ENCODE measurements at regions not wholly inside any gene's neighbourhood (a gene's known extent, or its start where the extent isn't known, plus 50 kb on each side); places are given as distances from the start of the nearest gene placed in this dataset.

DNA sequence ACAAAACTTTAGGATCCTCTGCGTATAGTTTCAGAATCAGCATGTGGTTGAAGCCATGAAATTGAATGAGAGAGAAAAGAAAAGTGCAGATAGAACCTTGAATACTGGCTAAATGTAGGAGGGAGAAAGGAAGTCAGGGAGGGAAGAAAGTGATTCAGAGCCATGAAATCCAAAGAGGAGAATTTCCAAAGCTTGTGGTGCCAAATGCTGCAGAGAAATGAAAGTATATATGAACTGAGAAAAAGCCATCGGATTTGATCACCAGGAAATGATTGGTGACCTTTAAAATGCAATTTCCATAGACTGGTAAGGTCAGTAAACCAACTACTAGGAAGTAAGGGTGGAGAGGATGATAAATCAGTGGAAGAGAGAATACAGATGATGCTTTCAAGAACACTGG, 142.3 kb downstream of the TFAP2A start:
- no peaks in the 10 kb centered on the region for H3K36me3 ChIP-seq (replicated peaks in 1 of 2; ENCODE audit: control insufficient read depth in 1 of 2, insufficient read depth in 2 of 2, low read length in 2 of 2)
- FAIRE-seq (no peak), ATAC-seq (no peak), DNase-seq (ENCODE audit: low spot score) (no peak)
- BruUV-seq (replicated peaks) = no TSS peak
- intact Hi-C loops (cut with micrococcal nuclease; ENCODE audit: unreplicated experiment) (no loop called here), in situ Hi-C loops (cut with HindIII; ENCODE audit: extremely low pct_ligation_motif_present, low pct_unique_long_range_greater_than_20kb) (no loop called here)
- no peaks in the 10 kb centered on the region for H4K20me1 ChIP-seq (ENCODE audit: insufficient read depth, low read length)
- peaks cover 0 to 14% of the 10 kb centered on the region in 2 experiments; a peak in 2 of 5 replicates for H3K27me3 ChIP-seq (ENCODE audit: control insufficient read depth in 1 of 2, insufficient read depth in 2 of 2, low read length in 2 of 2)
- no peak overlapping the region for H3K4me2 ChIP-seq (ENCODE audit: low read depth, low read length)
- TF ChIP-seq, protein P1, sequence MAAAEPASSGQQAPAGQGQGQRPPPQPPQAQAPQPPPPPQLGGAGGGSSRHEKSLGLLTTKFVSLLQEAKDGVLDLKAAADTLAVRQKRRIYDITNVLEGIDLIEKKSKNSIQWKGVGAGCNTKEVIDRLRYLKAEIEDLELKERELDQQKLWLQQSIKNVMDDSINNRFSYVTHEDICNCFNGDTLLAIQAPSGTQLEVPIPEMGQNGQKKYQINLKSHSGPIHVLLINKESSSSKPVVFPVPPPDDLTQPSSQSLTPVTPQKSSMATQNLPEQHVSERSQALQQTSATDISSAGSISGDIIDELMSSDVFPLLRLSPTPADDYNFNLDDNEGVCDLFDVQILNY (CRISPR knock-in tag; conservative IDR thresholded peaks at IDR 0.05) = no peak
- no peak for TF ChIP-seq ZNF788 (CRISPR knock-in tag; IDR thresholded peaks at IDR 0.05; ENCODE audit: borderline replicate concordance)
- no peak for TF ChIP-seq ZNF766 (CRISPR knock-in tag; IDR thresholded peaks at IDR 0.05; ENCODE audit: borderline replicate concordance)
- TF ChIP-seq ZNF746 (CRISPR knock-in tag; IDR thresholded peaks at IDR 0.05) = no peak
- CTCF ChIA-PET (ENCODE audit: low intra/inter-chr PET ratio, low total read pairs) = no interaction called here
- no peaks in the 10 kb centered on the region for H3K79me2 ChIP-seq (ENCODE audit: insufficient read depth, low read length)
- H3K9me3 ChIP-seq (ENCODE audit: low read length) = no peaks in the 10 kb centered on the region
- no peak overlapping the region for H2AFZ ChIP-seq (ENCODE audit: low read length)
- H3K9ac ChIP-seq (ENCODE audit: insufficient read depth, low read depth, low read length) = no peak overlapping the region
- POLR2A ChIA-PET = no interaction called here
- no peaks in the 10 kb centered on the region for H3K4me1 ChIP-seq (ENCODE audit: insufficient read depth, low read length)
- 3% methylated on average over 2 of the region's 2 CpGs for WGBS (ENCODE audit: low lambda C conversion rate)
- H3K4me3 ChIP-seq (replicated peaks in 1 of 3; ENCODE audit: insufficient read depth in 1 of 3, low read depth in 2 of 3, low read length in 3 of 3) = no peak overlapping the region
- no peak overlapping the region for H3K27ac ChIP-seq (ENCODE audit: extremely low read length, insufficient read depth, low read length)

DNA sequence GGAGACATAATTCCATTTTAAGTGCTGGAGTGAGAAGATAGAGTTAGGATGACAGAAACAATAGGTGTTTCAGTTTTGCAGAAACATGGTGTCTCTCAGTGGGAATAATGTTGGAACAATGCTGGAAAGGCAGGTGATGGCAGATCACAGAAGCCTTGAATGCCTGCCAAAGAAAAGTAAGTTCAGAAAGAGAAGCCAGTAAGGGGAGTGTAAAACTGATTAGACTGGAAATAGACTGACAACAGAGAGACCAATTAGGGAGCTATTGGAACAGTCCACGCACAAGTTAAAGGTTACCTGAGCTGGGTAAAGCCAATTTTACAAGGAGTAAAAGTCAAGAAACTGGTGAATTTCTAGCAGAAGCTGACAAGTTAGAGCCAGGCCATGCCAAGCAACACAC, 142.9 kb downstream of the TFAP2A start:
- Histone ChIP-seq H3K4me1 (ENCODE audit: insufficient read depth, low read length) (no peaks in the 10 kb centered on the region), H3K4me3 (replicated peaks in 1 of 3; ENCODE audit: insufficient read depth in 1 of 3, low read depth in 2 of 3, low read length in 3 of 3) (no peak overlapping the region), H3K27ac (ENCODE audit: extremely low read length, insufficient read depth, low read length) (no peak overlapping the region), H3K36me3 (replicated peaks in 1 of 2; ENCODE audit: control insufficient read depth in 1 of 2, insufficient read depth in 2 of 2, low read length in 2 of 2) (no peaks in the 10 kb centered on the region), H2AFZ (ENCODE audit: low read length) (no peak overlapping the region), H3K9ac (ENCODE audit: insufficient read depth, low read depth, low read length) (no peak overlapping the region), H4K20me1 (ENCODE audit: insufficient read depth, low read length) (no peaks in the 10 kb centered on the region), H3K9me3 (ENCODE audit: low read length) (no peaks in the 10 kb centered on the region), H3K27me3 (ENCODE audit: control insufficient read depth in 1 of 2, insufficient read depth in 2 of 2, low read length in 2 of 2) (peaks cover 0 to 14% of the 10 kb centered on the region in 2 experiments; a peak in 2 of 5 replicates), H3K4me2 (ENCODE audit: low read depth, low read length) (no peak overlapping the region), H3K79me2 (ENCODE audit: insufficient read depth, low read length) (no peaks in the 10 kb centered on the region)
- in situ Hi-C loops (cut with HindIII; ENCODE audit: extremely low pct_ligation_motif_present, low pct_unique_long_range_greater_than_20kb) (no loop called here), intact Hi-C loops (cut with micrococcal nuclease; ENCODE audit: unreplicated experiment) (no loop called here)
- POLR2A ChIA-PET = no interaction called here
- no TSS peak for BruUV-seq (replicated peaks)
- 7% methylated on average over 1 of the region's 1 CpG for WGBS (ENCODE audit: low lambda C conversion rate)
- CTCF ChIA-PET (ENCODE audit: low intra/inter-chr PET ratio, low total read pairs) = no interaction called here
- DNase-seq (ENCODE audit: low spot score) (no peak), FAIRE-seq (no peak), ATAC-seq (no peak)
- no peak for TF ChIP-seq ZNF878 (CRISPR knock-in tag; IDR thresholded peaks at IDR 0.05)
- no peak for TF ChIP-seq BRCA1 (CRISPR knock-in tag; IDR thresholded peaks at IDR 0.05)
- TF ChIP-seq, protein P2, sequence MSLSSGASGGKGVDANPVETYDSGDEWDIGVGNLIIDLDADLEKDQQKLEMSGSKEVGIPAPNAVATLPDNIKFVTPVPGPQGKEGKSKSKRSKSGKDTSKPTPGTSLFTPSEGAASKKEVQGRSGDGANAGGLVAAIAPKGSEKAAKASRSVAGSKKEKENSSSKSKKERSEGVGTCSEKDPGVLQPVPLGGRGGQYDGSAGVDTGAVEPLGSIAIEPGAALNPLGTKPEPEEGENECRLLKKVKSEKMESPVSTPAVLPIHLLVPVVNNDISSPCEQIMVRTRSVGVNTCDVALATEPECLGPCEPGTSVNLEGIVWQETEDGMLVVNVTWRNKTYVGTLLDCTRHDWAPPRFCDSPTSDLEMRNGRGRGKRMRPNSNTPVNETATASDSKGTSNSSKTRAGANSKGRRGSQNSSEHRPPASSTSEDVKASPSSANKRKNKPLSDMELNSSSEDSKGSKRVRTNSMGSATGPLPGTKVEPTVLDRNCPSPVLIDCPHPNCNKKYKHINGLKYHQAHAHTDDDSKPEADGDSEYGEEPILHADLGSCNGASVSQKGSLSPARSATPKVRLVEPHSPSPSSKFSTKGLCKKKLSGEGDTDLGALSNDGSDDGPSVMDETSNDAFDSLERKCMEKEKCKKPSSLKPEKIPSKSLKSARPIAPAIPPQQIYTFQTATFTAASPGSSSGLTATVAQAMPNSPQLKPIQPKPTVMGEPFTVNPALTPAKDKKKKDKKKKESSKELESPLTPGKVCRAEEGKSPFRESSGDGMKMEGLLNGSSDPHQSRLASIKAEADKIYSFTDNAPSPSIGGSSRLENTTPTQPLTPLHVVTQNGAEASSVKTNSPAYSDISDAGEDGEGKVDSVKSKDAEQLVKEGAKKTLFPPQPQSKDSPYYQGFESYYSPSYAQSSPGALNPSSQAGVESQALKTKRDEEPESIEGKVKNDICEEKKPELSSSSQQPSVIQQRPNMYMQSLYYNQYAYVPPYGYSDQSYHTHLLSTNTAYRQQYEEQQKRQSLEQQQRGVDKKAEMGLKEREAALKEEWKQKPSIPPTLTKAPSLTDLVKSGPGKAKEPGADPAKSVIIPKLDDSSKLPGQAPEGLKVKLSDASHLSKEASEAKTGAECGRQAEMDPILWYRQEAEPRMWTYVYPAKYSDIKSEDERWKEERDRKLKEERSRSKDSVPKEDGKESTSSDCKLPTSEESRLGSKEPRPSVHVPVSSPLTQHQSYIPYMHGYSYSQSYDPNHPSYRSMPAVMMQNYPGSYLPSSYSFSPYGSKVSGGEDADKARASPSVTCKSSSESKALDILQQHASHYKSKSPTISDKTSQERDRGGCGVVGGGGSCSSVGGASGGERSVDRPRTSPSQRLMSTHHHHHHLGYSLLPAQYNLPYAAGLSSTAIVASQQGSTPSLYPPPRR (CRISPR knock-in tag; IDR thresholded peaks at IDR 0.05; ENCODE audit: borderline replicate concordance) = no peak
- TF ChIP-seq, protein P3, sequence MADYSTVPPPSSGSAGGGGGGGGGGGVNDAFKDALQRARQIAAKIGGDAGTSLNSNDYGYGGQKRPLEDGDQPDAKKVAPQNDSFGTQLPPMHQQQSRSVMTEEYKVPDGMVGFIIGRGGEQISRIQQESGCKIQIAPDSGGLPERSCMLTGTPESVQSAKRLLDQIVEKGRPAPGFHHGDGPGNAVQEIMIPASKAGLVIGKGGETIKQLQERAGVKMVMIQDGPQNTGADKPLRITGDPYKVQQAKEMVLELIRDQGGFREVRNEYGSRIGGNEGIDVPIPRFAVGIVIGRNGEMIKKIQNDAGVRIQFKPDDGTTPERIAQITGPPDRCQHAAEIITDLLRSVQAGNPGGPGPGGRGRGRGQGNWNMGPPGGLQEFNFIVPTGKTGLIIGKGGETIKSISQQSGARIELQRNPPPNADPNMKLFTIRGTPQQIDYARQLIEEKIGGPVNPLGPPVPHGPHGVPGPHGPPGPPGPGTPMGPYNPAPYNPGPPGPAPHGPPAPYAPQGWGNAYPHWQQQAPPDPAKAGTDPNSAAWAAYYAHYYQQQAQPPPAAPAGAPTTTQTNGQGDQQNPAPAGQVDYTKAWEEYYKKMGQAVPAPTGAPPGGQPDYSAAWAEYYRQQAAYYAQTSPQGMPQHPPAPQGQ (CRISPR knock-in tag; IDR thresholded peaks at IDR 0.05; ENCODE audit: borderline replicate concordance) = no peak
- no peak for TF ChIP-seq ZSCAN25 (CRISPR knock-in tag; IDR thresholded peaks at IDR 0.05)
- TF ChIP-seq HNF4G (IDR thresholded peaks at IDR 0.05; ENCODE audit: borderline replicate concordance, low read depth, low read length) = no peak
- TF ChIP-seq HNF4G (CRISPR knock-in tag; IDR thresholded peaks at IDR 0.05; ENCODE audit: borderline replicate concordance, low read depth) = no peak

Data from HepG2 (cell line).